C4-2B (cell line): ENCODE measurements at regions not wholly inside any gene's neighbourhood (a gene's known extent, or its start where the extent isn't known, plus 50 kb on each side); places are given as distances from the start of the nearest gene placed in this dataset.

Source experiments
- H3K27ac ChIP-seq: fragments of 450-650 bp; 2 replicates; pipeline ENCODE4 v1.5.1; 2017
- CTCF ChIP-seq: fragments of 450-650 bp; conservative IDR thresholded peaks from 2 replicates; pipeline ENCODE4 v1.5.1; 2017; ENCODE audit warnings: mild to moderate bottlenecking
- ZFX ChIP-seq: fragments of 450-650 bp; IDR thresholded peaks from 2 replicates; pipeline ENCODE4 v1.6.1; 2017

- no peak for TF ChIP-seq CTCF
- no peak for TF ChIP-seq ZFX
- no peak overlapping the region for H3K27ac ChIP-seq
These were observed 718.1 kb upstream of the EEF2KMT start for GRCh38 chr16:5815570-5816237.

GRCh38 chr16:5801396-5801795 lies 703.8 kb upstream of the EEF2KMT start:
- TF ChIP-seq ZFX (no peak), CTCF (no peak)

GRCh38 chr16:5793556-5793955 lies 696.0 kb upstream of the EEF2KMT start:
- TF ChIP-seq CTCF, result no peak
- no peak for TF ChIP-seq ZFX
- H3K27ac ChIP-seq, result no peak overlapping the region

More at GRCh38 chr16:5801396-5801795, 703.8 kb upstream of the EEF2KMT start:
- H3K27ac ChIP-seq, result no peak overlapping the region

- H3K27ac ChIP-seq, result no peak overlapping the region
- TF ChIP-seq ZFX (no peak), CTCF (no peak)
These were observed 693.5 kb upstream of the EEF2KMT start for GRCh38 chr16:5791011-5791657.

GRCh38 chr16:5790512-5790911 lies 692.9 kb upstream of the EEF2KMT start:
- TF ChIP-seq CTCF (no peak), ZFX (no peak)
- H3K27ac ChIP-seq, result no peak overlapping the region

- no peak overlapping the region for H3K27ac ChIP-seq
- no peak for TF ChIP-seq CTCF
- TF ChIP-seq ZFX, result no peak
These were observed 691.4 kb upstream of the EEF2KMT start for GRCh38 chr16:5789033-5789432.

GRCh38 chr16:5781436-5781835 lies 683.8 kb upstream of the EEF2KMT start:
- TF ChIP-seq CTCF, result no peak
- no peak for TF ChIP-seq ZFX
- no peak overlapping the region for H3K27ac ChIP-seq
